HL-60 (cell line): ENCODE measurements at regions not wholly inside any gene's neighbourhood (a gene's known extent, or its start where the extent isn't known, plus 50 kb on each side); places are given as distances from the start of the nearest gene placed in this dataset.

ENCODE experiments used
- DNase-seq, 2 experiments: peaks; one replicate each; pipeline ENCODE4 v3.0.0-alpha.2; 2010 to 2020; ENCODE audit warnings: low read depth in 1 of 2, low spot score in 1 of 2
- H3K27ac ChIP-seq: fragments of 250-450 bp; sonication (Bioruptor Pico); replicated peaks from 2 replicates; pipeline ENCODE4 v1.5.1; 2020; ENCODE audit warnings: mild to moderate bottlenecking, moderate library complexity
- H3K27me3 ChIP-seq: fragments of 250-450 bp; sonication (Bioruptor Pico); 2 replicates; pipeline ENCODE4 v1.5.1; 2021; ENCODE audit warnings: mild to moderate bottlenecking, moderate library complexity; ENCODE audit not compliant: insufficient read depth, poor library complexity, severe bottlenecking
- H3K4me3 ChIP-seq: replicated peaks from 2 replicates; pipeline ENCODE4 v1.5.1; 2011; ENCODE audit warnings: mild to moderate bottlenecking, control low read depth, low read length; ENCODE audit not compliant: insufficient read depth
- GABPA ChIP-seq: IDR thresholded peaks from 2 replicates; pipeline ENCODE4 v1.6.1; 2012; ENCODE audit warnings: low read depth
- POLR2AphosphoS5 ChIP-seq: IDR thresholded peaks from 2 replicates; pipeline ENCODE4 v1.6.1; 2012; ENCODE audit warnings: low read depth
- SPI1 ChIP-seq: IDR thresholded peaks from 2 replicates; pipeline ENCODE4 v1.6.1; 2012; ENCODE audit warnings: low read depth, mild to moderate bottlenecking, borderline replicate concordance
- TF ChIP-seq, protein P1 (sequence below): IDR thresholded peaks from 2 replicates; pipeline ENCODE4 v1.6.1; 2012; ENCODE audit warnings: low read depth; ENCODE audit not compliant: insufficient replicate concordance
- TF ChIP-seq, protein P2 (sequence below): IDR thresholded peaks from one replicate; pipeline ENCODE4 v1.5.1; 2011; ENCODE audit warnings: low read length, control low read depth, inconsistent platforms; ENCODE audit not compliant: insufficient read depth

DNA sequence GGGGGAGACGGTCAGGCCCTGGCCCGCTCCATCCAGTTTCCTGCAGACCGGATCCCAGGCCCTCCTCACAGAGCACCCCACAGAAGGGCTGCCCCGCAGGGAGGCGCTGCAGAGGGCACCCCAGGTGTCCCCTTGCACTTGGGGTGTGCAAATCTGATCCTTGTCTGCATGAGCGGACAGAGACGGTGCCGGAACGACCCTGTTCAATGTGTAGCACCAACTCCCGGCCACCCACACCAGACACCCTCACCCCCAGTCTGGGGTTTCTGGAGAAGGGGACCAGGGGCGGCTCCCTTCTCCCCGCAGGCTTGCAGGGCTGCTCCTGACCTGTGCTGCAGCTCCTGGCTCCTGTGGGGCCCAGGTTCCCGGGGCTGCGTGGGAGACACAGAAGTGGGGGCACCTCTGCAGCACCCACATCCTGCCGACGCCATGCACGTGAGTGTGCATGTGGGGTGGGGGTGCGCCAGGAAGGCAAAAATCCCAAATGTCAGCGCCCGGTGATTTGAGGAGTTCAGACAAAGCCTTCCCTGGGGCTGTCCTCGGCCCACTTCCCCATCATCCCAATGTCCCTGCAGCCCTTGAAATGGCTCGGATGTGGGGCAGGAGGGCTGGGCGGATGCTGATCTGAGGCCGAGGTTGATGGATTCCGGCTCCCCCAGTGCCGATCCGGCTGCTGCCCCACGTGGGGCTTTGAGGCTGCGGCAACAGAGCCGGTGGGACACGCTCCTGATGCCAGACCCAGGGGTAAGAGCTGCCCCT lies 85.3 kb upstream of the BHLHE23 start:
- TF ChIP-seq, protein P1, sequence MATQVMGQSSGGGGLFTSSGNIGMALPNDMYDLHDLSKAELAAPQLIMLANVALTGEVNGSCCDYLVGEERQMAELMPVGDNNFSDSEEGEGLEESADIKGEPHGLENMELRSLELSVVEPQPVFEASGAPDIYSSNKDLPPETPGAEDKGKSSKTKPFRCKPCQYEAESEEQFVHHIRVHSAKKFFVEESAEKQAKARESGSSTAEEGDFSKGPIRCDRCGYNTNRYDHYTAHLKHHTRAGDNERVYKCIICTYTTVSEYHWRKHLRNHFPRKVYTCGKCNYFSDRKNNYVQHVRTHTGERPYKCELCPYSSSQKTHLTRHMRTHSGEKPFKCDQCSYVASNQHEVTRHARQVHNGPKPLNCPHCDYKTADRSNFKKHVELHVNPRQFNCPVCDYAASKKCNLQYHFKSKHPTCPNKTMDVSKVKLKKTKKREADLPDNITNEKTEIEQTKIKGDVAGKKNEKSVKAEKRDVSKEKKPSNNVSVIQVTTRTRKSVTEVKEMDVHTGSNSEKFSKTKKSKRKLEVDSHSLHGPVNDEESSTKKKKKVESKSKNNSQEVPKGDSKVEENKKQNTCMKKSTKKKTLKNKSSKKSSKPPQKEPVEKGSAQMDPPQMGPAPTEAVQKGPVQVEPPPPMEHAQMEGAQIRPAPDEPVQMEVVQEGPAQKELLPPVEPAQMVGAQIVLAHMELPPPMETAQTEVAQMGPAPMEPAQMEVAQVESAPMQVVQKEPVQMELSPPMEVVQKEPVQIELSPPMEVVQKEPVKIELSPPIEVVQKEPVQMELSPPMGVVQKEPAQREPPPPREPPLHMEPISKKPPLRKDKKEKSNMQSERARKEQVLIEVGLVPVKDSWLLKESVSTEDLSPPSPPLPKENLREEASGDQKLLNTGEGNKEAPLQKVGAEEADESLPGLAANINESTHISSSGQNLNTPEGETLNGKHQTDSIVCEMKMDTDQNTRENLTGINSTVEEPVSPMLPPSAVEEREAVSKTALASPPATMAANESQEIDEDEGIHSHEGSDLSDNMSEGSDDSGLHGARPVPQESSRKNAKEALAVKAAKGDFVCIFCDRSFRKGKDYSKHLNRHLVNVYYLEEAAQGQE = no peak
- TF ChIP-seq GABPA = no peak
- TF ChIP-seq, protein P2, sequence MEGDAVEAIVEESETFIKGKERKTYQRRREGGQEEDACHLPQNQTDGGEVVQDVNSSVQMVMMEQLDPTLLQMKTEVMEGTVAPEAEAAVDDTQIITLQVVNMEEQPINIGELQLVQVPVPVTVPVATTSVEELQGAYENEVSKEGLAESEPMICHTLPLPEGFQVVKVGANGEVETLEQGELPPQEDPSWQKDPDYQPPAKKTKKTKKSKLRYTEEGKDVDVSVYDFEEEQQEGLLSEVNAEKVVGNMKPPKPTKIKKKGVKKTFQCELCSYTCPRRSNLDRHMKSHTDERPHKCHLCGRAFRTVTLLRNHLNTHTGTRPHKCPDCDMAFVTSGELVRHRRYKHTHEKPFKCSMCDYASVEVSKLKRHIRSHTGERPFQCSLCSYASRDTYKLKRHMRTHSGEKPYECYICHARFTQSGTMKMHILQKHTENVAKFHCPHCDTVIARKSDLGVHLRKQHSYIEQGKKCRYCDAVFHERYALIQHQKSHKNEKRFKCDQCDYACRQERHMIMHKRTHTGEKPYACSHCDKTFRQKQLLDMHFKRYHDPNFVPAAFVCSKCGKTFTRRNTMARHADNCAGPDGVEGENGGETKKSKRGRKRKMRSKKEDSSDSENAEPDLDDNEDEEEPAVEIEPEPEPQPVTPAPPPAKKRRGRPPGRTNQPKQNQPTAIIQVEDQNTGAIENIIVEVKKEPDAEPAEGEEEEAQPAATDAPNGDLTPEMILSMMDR = no peak
- no peak for TF ChIP-seq SPI1
- no peak for TF ChIP-seq POLR2AphosphoS5
- H3K27me3 ChIP-seq = no peaks in the 10 kb centered on the region
- DNase-seq = no peak
- H3K4me3 ChIP-seq = no peak overlapping the region
- no peak overlapping the region for H3K27ac ChIP-seq

DNA sequence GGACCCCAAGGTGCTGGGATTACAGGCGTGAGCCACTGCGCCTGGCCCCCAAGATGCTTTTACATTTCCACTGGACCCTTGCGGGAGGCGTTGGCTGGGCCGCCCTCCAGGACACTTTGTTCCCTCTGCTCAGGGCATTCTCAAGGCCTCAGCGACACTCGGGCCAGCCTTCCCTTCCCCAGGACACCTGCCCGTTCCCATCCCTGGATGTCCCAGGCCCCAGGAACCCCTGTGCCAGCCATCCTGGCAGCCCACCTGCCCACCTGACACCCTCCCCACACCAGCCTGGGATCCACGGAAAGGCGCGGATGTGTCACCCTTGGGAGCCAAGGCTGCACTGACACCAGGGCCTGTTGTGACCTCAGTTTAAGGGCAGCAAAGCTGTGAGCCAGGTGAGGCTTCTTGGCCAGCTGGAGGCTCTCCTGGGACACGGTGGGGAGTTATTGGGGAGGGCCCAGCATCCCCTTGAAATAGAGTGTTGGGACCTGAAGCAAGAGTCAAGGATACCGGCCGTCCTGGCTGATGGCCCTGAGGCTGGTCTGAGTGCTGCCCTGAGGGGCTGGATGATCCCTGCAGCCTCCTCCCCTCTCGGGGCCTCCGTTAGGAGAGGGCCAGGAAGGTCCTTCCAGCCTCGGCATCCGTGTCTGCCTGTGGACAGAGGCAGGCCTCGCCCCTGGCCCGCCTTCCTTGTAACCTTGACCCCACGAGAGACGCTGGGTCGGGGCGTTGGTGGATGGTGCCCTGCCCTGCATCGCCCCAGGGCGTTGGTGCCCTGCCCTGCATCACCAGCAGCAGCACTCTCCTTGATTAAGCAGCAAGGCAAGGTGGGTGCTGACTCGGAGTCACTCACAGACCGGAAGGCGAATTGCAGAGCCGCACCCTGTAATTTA lies 84.2 kb upstream of the BHLHE23 start:
- H3K4me3 ChIP-seq = no peak overlapping the region
- no peak for DNase-seq
- no peaks in the 10 kb centered on the region for H3K27me3 ChIP-seq
- no peak overlapping the region for H3K27ac ChIP-seq
- TF ChIP-seq, protein P1 = no peak
- TF ChIP-seq, protein P2 = no peak
- TF ChIP-seq GABPA (no peak), POLR2AphosphoS5 (no peak), SPI1 (no peak)

- DNase-seq = no peak
- no peak overlapping the region for H3K4me3 ChIP-seq
- no peaks in the 10 kb centered on the region for H3K27me3 ChIP-seq
- no peak overlapping the region for H3K27ac ChIP-seq
- TF ChIP-seq, protein P1 = no peak
- TF ChIP-seq, protein P2 = no peak
- TF ChIP-seq POLR2AphosphoS5 (no peak), SPI1 (no peak), GABPA (no peak)
These were observed 83.3 kb upstream of the BHLHE23 start for GRCh38 chr20:63090052-63090451.
